CD4-positive, alpha-beta T cell treated with Interleukin-21 for 1 hour (primary cell): ENCODE measurements at regions not wholly inside any gene's neighbourhood (a gene's known extent, or its start where the extent isn't known, plus 50 kb on each side); places are given as distances from the start of the nearest gene placed in this dataset.
"Not testable (repeated sequence)": the region's sequence is repeated elsewhere in the genome, so short reads cannot be mapped to it uniquely, and the experiment has no call there.

Source experiments
- DNase-seq: peaks from one replicate; pipeline ENCODE4 v3.0.0-alpha.2; 2020

GRCh38 chr3:125697979-125698640, 102.8 kb upstream of the OSBPL11 start:
- peak; percentile 35 for DNase-seq

DNA sequence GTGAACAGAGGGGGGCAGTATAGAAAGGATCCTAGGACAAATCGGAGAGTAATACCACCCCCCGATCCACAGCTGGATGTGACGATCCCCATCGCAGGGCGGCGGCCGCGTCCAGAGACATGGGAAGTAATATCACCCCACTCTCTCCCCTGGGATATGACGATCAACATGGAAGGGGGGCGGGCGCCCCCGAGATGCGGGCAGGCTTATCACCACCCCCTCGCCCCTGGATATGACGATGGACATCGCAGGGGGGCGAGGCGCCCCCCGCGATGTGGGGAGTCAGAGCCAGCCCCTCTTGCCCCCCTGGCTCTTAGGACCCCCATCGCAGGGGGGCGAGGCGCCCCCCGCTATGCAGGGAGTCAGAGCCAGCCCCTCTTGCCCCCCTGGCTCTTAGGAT, 120.4 kb upstream of the OSBPL11 start:
- DNase-seq, result no peak

- not testable (repeated sequence) for DNase-seq
These were observed 136.9 kb upstream of the OSBPL11 start for GRCh38 chr3:125732151-125732550.

GRCh38 chr3:125741991-125742718, 146.9 kb upstream of the OSBPL11 start:
- DNase-seq, result not testable (repeated sequence)

- DNase-seq, result peak; percentile 47
These were observed 147.5 kb upstream of the OSBPL11 start for GRCh38 chr3:125742845-125743244.

GRCh38 chr3:125757050-125757449, 161.8 kb upstream of the OSBPL11 start:
- peak; percentile 24 for DNase-seq

DNA sequence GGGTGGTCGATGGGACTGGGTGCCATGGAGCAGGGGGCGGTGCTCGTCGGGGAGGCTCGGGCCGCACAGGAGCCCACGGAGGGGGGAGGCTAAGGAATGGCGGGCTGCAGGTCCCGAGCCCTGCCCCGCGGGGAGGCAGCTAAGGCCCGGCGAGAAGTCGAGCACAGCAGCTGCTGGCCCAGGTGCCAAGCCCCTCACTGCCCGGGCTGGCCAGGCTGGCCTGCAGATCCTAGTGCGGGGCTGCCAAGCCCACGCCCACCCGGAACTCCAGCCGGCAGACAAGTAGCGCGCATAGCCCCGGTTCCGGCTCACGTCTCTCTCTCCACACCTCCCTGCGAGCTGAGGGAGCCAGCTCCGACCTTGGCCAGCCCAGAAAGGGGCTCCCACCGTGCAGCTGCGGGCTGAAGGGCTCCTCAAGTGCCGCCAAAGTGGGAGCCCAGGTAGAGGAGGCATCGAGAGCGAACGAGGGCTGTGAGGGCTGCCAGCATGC, 163.4 kb upstream of the OSBPL11 start:
- not testable (repeated sequence) for DNase-seq

GRCh38 chr3:125762601-125763000, 167.3 kb upstream of the OSBPL11 start:
- not testable (repeated sequence) for DNase-seq

- DNase-seq, result peak; percentile 63
These were observed 171.1 kb upstream of the OSBPL11 start for GRCh38 chr3:125766285-125766826.

GRCh38 chr3:125766931-125767330, 171.6 kb upstream of the OSBPL11 start:
- DNase-seq, result peak; percentile 50

DNA sequence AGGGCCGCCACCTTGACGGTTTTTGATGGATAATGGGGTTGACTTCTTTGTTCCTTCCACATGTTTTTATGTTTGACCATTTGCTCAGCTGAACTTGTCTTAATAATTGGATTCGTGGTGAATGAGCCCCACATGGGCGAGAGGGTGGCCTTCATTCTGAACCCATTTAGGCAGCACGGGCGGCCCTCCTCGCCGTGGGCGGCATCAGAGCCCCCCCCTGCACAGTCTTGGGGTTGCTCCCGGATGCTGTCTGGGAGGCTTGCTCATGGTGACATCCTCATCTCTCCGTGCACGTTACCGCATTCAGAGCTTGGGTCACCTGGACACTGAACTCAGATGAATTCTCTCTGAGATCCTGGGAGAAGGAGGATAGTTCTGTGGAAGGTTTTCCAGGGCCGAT, 172.3 kb upstream of the OSBPL11 start:
- no peak for DNase-seq

- not testable (repeated sequence) for DNase-seq
These were observed 173.5 kb upstream of the OSBPL11 start for GRCh38 chr3:125768821-125769220.

DNA sequence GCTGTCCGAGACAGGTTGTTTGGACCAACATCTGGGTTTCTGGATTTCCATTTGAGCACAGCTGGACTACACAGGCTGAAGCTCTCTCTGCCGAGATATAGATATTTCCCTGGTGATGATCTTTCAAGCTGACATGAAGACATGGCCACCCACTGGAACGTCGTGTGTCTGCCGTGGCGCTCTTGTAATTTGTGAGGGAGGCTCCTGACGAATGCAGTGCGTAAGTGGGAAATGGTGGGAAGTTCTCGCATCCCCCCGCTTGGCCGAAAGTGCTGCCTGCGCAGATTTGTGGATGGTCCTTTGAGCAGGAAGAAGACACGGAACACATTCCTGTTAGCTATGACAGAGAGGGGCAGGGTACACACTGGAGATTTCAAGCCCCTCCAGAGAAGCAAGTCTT, 176.2 kb upstream of the OSBPL11 start:
- not testable (repeated sequence) for DNase-seq

DNA sequence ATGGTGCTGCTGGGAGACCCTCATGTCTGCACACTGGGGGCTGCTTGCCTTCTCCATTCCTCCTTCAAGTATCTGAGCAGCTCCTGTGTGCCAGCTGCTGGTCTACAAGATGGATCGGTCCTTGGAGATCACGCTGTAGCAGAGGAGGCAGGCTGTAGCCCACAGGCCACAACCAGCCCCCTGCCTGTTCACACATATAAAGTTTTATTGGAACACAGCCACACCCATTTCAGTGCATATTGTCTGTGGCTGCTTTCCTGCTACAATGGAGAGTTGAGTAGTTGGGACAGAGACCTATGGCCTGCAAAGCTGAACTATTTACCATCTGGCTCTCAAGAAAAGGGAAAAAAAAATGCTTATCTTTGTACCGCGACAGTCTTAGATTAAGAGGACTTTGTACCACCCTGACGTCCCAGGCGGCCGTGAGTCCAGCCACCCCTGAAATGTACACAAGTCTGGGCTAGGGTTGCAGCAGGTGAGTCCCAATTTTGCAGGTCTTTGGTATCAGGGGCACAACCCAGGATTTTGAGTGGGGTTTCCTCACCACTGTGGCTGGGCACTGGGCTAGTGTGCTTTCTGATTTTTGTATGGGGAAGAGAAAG, 179.2 kb upstream of the OSBPL11 start:
- DNase-seq, result not testable (repeated sequence)

GRCh38 chr3:125775106-125775505, 179.8 kb upstream of the OSBPL11 start:
- not testable (repeated sequence) for DNase-seq

DNA sequence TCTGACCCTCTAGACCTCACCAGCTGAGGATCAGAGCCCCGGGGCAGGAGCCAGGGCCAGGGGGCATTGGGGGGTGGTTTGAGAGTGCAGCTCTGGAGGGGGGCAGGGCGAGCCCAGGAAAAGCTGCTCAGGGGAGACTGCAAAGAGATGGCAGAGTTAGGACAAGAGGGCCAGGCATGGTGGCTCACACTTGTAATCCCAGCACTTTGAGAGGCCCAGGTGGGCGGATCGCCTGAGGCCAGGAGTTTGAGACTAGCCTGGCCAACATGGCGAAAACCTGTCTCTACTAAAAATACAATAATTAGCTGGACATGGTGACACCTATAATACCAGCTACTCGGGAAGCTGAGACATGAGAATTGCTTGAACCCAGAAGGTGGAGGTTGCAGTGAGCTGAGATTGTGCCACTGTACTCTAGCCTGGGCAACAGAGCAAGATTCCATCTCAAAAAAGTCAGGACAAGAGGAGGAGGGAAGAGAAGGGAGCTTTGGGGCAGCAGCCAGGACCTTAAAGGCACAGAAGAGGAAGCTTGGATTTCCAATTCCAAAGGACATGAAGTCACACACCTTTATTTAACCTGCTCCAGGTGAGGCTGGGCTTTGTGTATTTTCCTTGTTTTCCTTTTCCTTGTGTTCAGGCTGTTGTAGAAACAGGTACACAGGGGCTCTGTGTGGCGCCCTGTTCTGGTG, 180.5 kb upstream of the OSBPL11 start:
- DNase-seq, result not testable (repeated sequence)

- not testable (repeated sequence) for DNase-seq
These were observed 184.0 kb upstream of the OSBPL11 start for GRCh38 chr3:125779276-125779675.

- not testable (repeated sequence) for DNase-seq
These were observed 184.6 kb upstream of the OSBPL11 start for GRCh38 chr3:125779918-125780317.

GRCh38 chr3:125781678-125782077, 186.4 kb upstream of the OSBPL11 start:
- DNase-seq, result not testable (repeated sequence)

DNA sequence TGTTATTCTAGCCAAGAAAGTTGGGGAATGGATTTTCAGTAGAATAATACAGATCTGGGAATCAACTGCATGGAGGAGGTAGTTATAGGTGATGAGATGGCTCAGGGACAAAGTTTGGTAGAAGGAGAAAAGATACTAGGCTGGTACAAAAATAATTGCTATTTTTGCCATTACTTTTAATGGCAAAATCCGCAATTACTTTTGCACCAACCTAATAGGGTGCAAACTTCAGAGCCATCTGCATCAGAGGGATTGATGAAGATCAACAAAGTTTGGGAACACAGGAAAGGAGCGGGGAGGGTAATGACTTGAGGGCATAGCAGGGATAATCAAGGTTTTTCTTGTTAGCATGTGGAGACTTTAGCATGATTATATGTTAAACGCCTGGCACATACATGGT, 178.7 kb upstream of the ROPN1B start:
- not testable (repeated sequence) for DNase-seq

DNA sequence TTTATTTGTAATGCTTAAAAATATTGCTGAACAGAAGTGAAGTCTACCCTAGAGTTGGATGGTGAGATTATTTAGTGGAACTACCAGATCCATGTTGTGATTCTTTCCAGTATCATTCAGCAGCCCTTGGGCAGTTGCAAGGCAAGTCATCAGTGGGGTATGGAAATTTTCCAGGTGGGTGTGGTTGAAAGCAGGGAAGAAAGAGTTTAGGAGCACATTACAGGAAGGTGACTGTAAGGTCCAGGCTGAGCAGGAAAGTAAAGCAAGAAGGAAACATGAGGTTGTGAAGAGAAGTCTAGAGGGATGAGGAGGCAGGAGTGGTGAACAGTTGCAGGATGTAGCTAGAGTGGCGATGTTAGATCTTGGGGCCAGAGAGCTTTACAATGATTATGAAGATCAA, 178.0 kb upstream of the ROPN1B start:
- not testable (repeated sequence) for DNase-seq

GRCh38 chr3:125810010-125810409, 159.0 kb upstream of the ROPN1B start:
- not testable (repeated sequence) for DNase-seq

GRCh38 chr3:125822175-125822574, 146.8 kb upstream of the ROPN1B start:
- DNase-seq, result peak; percentile 53
